Activated T-cell treated with anti-CD3 and anti-CD28 coated beads, Interleukin-2, amount 50 U/mL, for 24 hours (primary cell): ENCODE measurements at regions not wholly inside any gene's neighbourhood (a gene's known extent, or its start where the extent isn't known, plus 50 kb on each side); places are given as distances from the start of the nearest gene placed in this dataset.

Experiments used
- DNase-seq: peaks from one replicate; pipeline ENCODE4 v3.0.0-alpha.2; 2020
- H3K27ac Mint-ChIP-seq: 2 replicates; pipeline ENCODE4 v1.8.0; 2020; ENCODE audit warnings: mild to moderate bottlenecking, mixed read lengths
- H3K27me3 Mint-ChIP-seq: 2 replicates; pipeline ENCODE4 v1.8.0; 2020; ENCODE audit warnings: mixed read lengths
- H3K36me3 Mint-ChIP-seq: 2 replicates; pipeline ENCODE4 v1.8.0; 2020; ENCODE audit warnings: low read depth, mixed read lengths
- H3K4me1 Mint-ChIP-seq: 2 replicates; pipeline ENCODE4 v1.8.0; 2020; ENCODE audit warnings: low read depth, mixed read lengths
- H3K4me3 Mint-ChIP-seq: 2 replicates; pipeline ENCODE4 v1.8.0; 2020; ENCODE audit warnings: mild to moderate bottlenecking, moderate library complexity, mixed read lengths
- H3K9me3 Mint-ChIP-seq: 2 replicates; pipeline ENCODE4 v1.8.0; 2020; ENCODE audit warnings: mixed read lengths

- Mint-ChIP-seq H3K4me3 (no peak overlapping the region), H3K9me3 (no peaks in the 10 kb centered on the region), H3K4me1 (no peaks in the 10 kb centered on the region), H3K27me3 (peaks cover 45% of the 10 kb centered on the region), H3K36me3 (no peaks in the 10 kb centered on the region), H3K27ac (no peak overlapping the region)
- DNase-seq: no peak
These were observed 59.4 kb upstream of the IRX4 start for GRCh38 chr5:1942158-1942557.

- H3K27ac Mint-ChIP-seq: no peak overlapping the region
- H3K4me3 Mint-ChIP-seq: no peak overlapping the region
- H3K4me1 Mint-ChIP-seq: no peaks in the 10 kb centered on the region
- no peaks in the 10 kb centered on the region for H3K9me3 Mint-ChIP-seq
- DNase-seq: no peak
- H3K36me3 Mint-ChIP-seq: no peaks in the 10 kb centered on the region
- peaks cover 42% of the 10 kb centered on the region for H3K27me3 Mint-ChIP-seq
These were observed 56.5 kb upstream of the IRX4 start for GRCh38 chr5:1939256-1939655.

GRCh38 chr5:1938310-1939000, 55.7 kb upstream of the IRX4 start:
- Mint-ChIP-seq H3K4me1 (no peaks in the 10 kb centered on the region), H3K27me3 (peaks cover 40% of the 10 kb centered on the region), H3K9me3 (no peaks in the 10 kb centered on the region), H3K4me3 (no peak overlapping the region), H3K27ac (no peak overlapping the region), H3K36me3 (no peaks in the 10 kb centered on the region)
- DNase-seq: no peak

- Mint-ChIP-seq H3K27me3 (peaks cover 47% of the 10 kb centered on the region), H3K36me3 (no peaks in the 10 kb centered on the region), H3K27ac (no peak overlapping the region), H3K4me1 (no peaks in the 10 kb centered on the region), H3K9me3 (no peaks in the 10 kb centered on the region), H3K4me3 (no peak overlapping the region)
- no peak for DNase-seq
These were observed 54.9 kb upstream of the IRX4 start for GRCh38 chr5:1937590-1937989.

GRCh38 chr5:1936901-1937300, 54.2 kb upstream of the IRX4 start:
- no peak overlapping the region for H3K4me3 Mint-ChIP-seq
- H3K27me3 Mint-ChIP-seq: peaks cover 50% of the 10 kb centered on the region
- H3K27ac Mint-ChIP-seq: no peak overlapping the region
- no peaks in the 10 kb centered on the region for H3K36me3 Mint-ChIP-seq
- H3K4me1 Mint-ChIP-seq: peaks cover under 1% of the 10 kb centered on the region
- no peaks in the 10 kb centered on the region for H3K9me3 Mint-ChIP-seq
- no peak for DNase-seq

- Mint-ChIP-seq H3K4me3 (no peak overlapping the region), H3K27me3 (peaks cover 53% of the 10 kb centered on the region), H3K36me3 (no peaks in the 10 kb centered on the region), H3K9me3 (no peaks in the 10 kb centered on the region), H3K4me1 (peaks cover 2% of the 10 kb centered on the region), H3K27ac (no peak overlapping the region)
- DNase-seq: no peak
These were observed 53.7 kb upstream of the IRX4 start for GRCh38 chr5:1936413-1936812.

- DNase-seq: no peak
- Mint-ChIP-seq H3K27ac (no peak overlapping the region), H3K4me1 (peaks cover 3% of the 10 kb centered on the region), H3K9me3 (no peaks in the 10 kb centered on the region), H3K27me3 (peaks cover 56% of the 10 kb centered on the region), H3K36me3 (no peaks in the 10 kb centered on the region), H3K4me3 (no peak overlapping the region)
These were observed 52.2 kb upstream of the IRX4 start for GRCh38 chr5:1934801-1935429.

GRCh38 chr5:1934056-1934394, 51.3 kb upstream of the IRX4 start:
- no peak for DNase-seq
- H3K4me1 Mint-ChIP-seq: peaks cover 3% of the 10 kb centered on the region
- no peak overlapping the region for H3K27ac Mint-ChIP-seq
- H3K9me3 Mint-ChIP-seq: no peaks in the 10 kb centered on the region
- no peaks in the 10 kb centered on the region for H3K36me3 Mint-ChIP-seq
- H3K27me3 Mint-ChIP-seq: peaks cover 54% of the 10 kb centered on the region
- H3K4me3 Mint-ChIP-seq: no peak overlapping the region

GRCh38 chr5:1933364-1934055, 50.8 kb upstream of the IRX4 start:
- H3K27ac Mint-ChIP-seq: no peak overlapping the region
- H3K36me3 Mint-ChIP-seq: no peaks in the 10 kb centered on the region
- DNase-seq: no peak
- H3K9me3 Mint-ChIP-seq: no peaks in the 10 kb centered on the region
- H3K4me1 Mint-ChIP-seq: peaks cover 3% of the 10 kb centered on the region
- no peak overlapping the region for H3K4me3 Mint-ChIP-seq
- peaks cover 54% of the 10 kb centered on the region for H3K27me3 Mint-ChIP-seq
